ENCODE measurements at regions not wholly inside any gene's neighbourhood (a gene's known extent, or its start where the extent isn't known, plus 50 kb on each side); places are given as distances from the start of the nearest gene placed in this dataset.

GRCh38 chr3:181459516-181459915, 252.2 kb upstream of the SOX2 start:
- Mint-ChIP-seq H3K36me3 (no peaks in the 10 kb centered on the region), H3K9me3 (no peaks in the 10 kb centered on the region), H3K4me1 (no peaks in the 10 kb centered on the region), H3K27ac (no peak overlapping the region), H3K4me3 (no peak overlapping the region), H3K27me3 (no peaks in the 10 kb centered on the region)

- H3K27ac Mint-ChIP-seq: no peak overlapping the region
These were observed 252.9 kb upstream of the SOX2 start for GRCh38 chr3:181458857-181459256.

GRCh38 chr3:181457756-181458155, 254.0 kb upstream of the SOX2 start:
- Mint-ChIP-seq H3K36me3 (no peaks in the 10 kb centered on the region), H3K4me1 (no peaks in the 10 kb centered on the region), H3K4me3 (no peak overlapping the region), H3K9me3 (peaks cover 0 to 1% (median 0%) of the 10 kb centered on the region in 3 donors), H3K27me3 (no peaks in the 10 kb centered on the region), H3K27ac (no peak overlapping the region)

More at GRCh38 chr3:181458857-181459256, 252.9 kb upstream of the SOX2 start:
- no peaks in the 10 kb centered on the region for H3K27me3 Mint-ChIP-seq
- no peaks in the 10 kb centered on the region for H3K9me3 Mint-ChIP-seq
- no peak overlapping the region for H3K4me3 Mint-ChIP-seq
- H3K36me3 Mint-ChIP-seq: no peaks in the 10 kb centered on the region
- H3K4me1 Mint-ChIP-seq: no peaks in the 10 kb centered on the region

- Mint-ChIP-seq H3K9me3 (peaks cover 0 to 1% (median 0%) of the 10 kb centered on the region in 3 donors), H3K4me1 (no peaks in the 10 kb centered on the region), H3K36me3 (no peaks in the 10 kb centered on the region), H3K27me3 (no peaks in the 10 kb centered on the region), H3K4me3 (no peak overlapping the region), H3K27ac (no peak overlapping the region)
These were observed 254.5 kb upstream of the SOX2 start for GRCh38 chr3:181457190-181457589.

- H3K27me3 Mint-ChIP-seq: no peaks in the 10 kb centered on the region
- H3K36me3 Mint-ChIP-seq: no peaks in the 10 kb centered on the region
- peaks cover 1 to 7% (median 2%) of the 10 kb centered on the region in 3 donors for H3K9me3 Mint-ChIP-seq
- H3K27ac Mint-ChIP-seq: no peak overlapping the region
- no peaks in the 10 kb centered on the region for H3K4me1 Mint-ChIP-seq
- H3K4me3 Mint-ChIP-seq: no peak overlapping the region
These were observed 256.4 kb upstream of the SOX2 start for GRCh38 chr3:181455276-181455675.

- Mint-ChIP-seq H3K4me1 (no peaks in the 10 kb centered on the region), H3K27ac (no peak overlapping the region), H3K27me3 (no peaks in the 10 kb centered on the region), H3K36me3 (no peaks in the 10 kb centered on the region), H3K9me3 (peaks cover 1 to 9% (median 4%) of the 10 kb centered on the region in 3 donors), H3K4me3 (no peak overlapping the region)
These were observed 257.2 kb upstream of the SOX2 start for GRCh38 chr3:181454451-181455027.

- peaks cover 2 to 13% (median 7%) of the 10 kb centered on the region in 3 donors for H3K9me3 Mint-ChIP-seq
- no peaks in the 10 kb centered on the region for H3K27me3 Mint-ChIP-seq
- no peaks in the 10 kb centered on the region for H3K36me3 Mint-ChIP-seq
- H3K4me3 Mint-ChIP-seq: no peak overlapping the region
- H3K4me1 Mint-ChIP-seq: no peaks in the 10 kb centered on the region
- no peak overlapping the region for H3K27ac Mint-ChIP-seq
These were observed 265.0 kb upstream of the SOX2 start for GRCh38 chr3:181446741-181447140.

- Mint-ChIP-seq H3K4me1 (no peaks in the 10 kb centered on the region), H3K9me3 (peaks cover 3 to 5% (median 4%) of the 10 kb centered on the region in 3 donors), H3K27me3 (no peaks in the 10 kb centered on the region), H3K27ac (no peak overlapping the region), H3K36me3 (no peaks in the 10 kb centered on the region), H3K4me3 (no peak overlapping the region)
These were observed 269.7 kb upstream of the SOX2 start for GRCh38 chr3:181442066-181442465.

- Mint-ChIP-seq H3K36me3 (no peaks in the 10 kb centered on the region), H3K27me3 (no peaks in the 10 kb centered on the region), H3K27ac (no peak overlapping the region), H3K9me3 (peaks cover 0 to 17% (median 2%) of the 10 kb centered on the region in 3 donors), H3K4me1 (no peaks in the 10 kb centered on the region), H3K4me3 (peak overlapping the region in 1 of 4 donors; percentile 27)
These were observed 278.7 kb upstream of the SOX2 start for GRCh38 chr3:181432992-181433391.

GRCh38 chr3:181431748-181432147, 280.0 kb upstream of the SOX2 start:
- peaks cover 0 to 20% (median 2%) of the 10 kb centered on the region in 3 donors for H3K9me3 Mint-ChIP-seq
- no peaks in the 10 kb centered on the region for H3K27me3 Mint-ChIP-seq
- no peak overlapping the region for H3K4me3 Mint-ChIP-seq
- H3K27ac Mint-ChIP-seq: no peak overlapping the region
- no peaks in the 10 kb centered on the region for H3K36me3 Mint-ChIP-seq
- no peaks in the 10 kb centered on the region for H3K4me1 Mint-ChIP-seq

- Mint-ChIP-seq H3K36me3 (no peaks in the 10 kb centered on the region), H3K9me3 (peaks cover 0 to 13% (median 0%) of the 10 kb centered on the region in 3 donors), H3K27ac (no peak overlapping the region), H3K27me3 (no peaks in the 10 kb centered on the region), H3K4me3 (no peak overlapping the region), H3K4me1 (no peaks in the 10 kb centered on the region)
These were observed 286.7 kb upstream of the SOX2 start for GRCh38 chr3:181425074-181425473.

GRCh38 chr3:181418233-181418632, 293.5 kb upstream of the SOX2 start:
- H3K36me3 Mint-ChIP-seq: no peaks in the 10 kb centered on the region
- H3K9me3 Mint-ChIP-seq: peaks cover 0 to 2% (median 0%) of the 10 kb centered on the region in 3 donors
- no peaks in the 10 kb centered on the region for H3K4me1 Mint-ChIP-seq
- no peaks in the 10 kb centered on the region for H3K27me3 Mint-ChIP-seq
- H3K4me3 Mint-ChIP-seq: no peak overlapping the region
- H3K27ac Mint-ChIP-seq: no peak overlapping the region

- Mint-ChIP-seq H3K36me3 (no peaks in the 10 kb centered on the region), H3K4me1 (no peaks in the 10 kb centered on the region), H3K27ac (no peak overlapping the region), H3K27me3 (no peaks in the 10 kb centered on the region), H3K4me3 (no peak overlapping the region), H3K9me3 (peaks cover 0 to 2% (median 0%) of the 10 kb centered on the region in 3 donors)
These were observed 294.0 kb upstream of the SOX2 start for GRCh38 chr3:181417748-181418147.

- H3K4me3 Mint-ChIP-seq: no peak overlapping the region
- H3K27me3 Mint-ChIP-seq: no peaks in the 10 kb centered on the region
- no peaks in the 10 kb centered on the region for H3K36me3 Mint-ChIP-seq
- peaks cover 0 to 9% (median 4%) of the 10 kb centered on the region in 3 donors for H3K9me3 Mint-ChIP-seq
- no peak overlapping the region for H3K27ac Mint-ChIP-seq
- H3K4me1 Mint-ChIP-seq: no peaks in the 10 kb centered on the region
These were observed 300.9 kb upstream of the SOX2 start for GRCh38 chr3:181410870-181411269.

GRCh38 chr3:181403876-181404660, 307.7 kb upstream of the SOX2 start:
- Mint-ChIP-seq H3K27ac (no peak overlapping the region), H3K27me3 (no peaks in the 10 kb centered on the region), H3K9me3 (peaks cover 0 to 8% (median 0%) of the 10 kb centered on the region in 3 donors), H3K36me3 (no peaks in the 10 kb centered on the region), H3K4me1 (no peaks in the 10 kb centered on the region), H3K4me3 (no peak overlapping the region)

GRCh38 chr3:181402347-181402746, 309.4 kb upstream of the SOX2 start:
- H3K4me1 Mint-ChIP-seq: no peaks in the 10 kb centered on the region
- peaks cover 0 to 3% (median 0%) of the 10 kb centered on the region in 3 donors for H3K9me3 Mint-ChIP-seq
- no peak overlapping the region for H3K4me3 Mint-ChIP-seq
- H3K36me3 Mint-ChIP-seq: no peaks in the 10 kb centered on the region
- no peaks in the 10 kb centered on the region for H3K27me3 Mint-ChIP-seq
- H3K27ac Mint-ChIP-seq: no peak overlapping the region
